Endothelial cell of umbilical vein (primary cell): ENCODE measurements at regions not wholly inside any gene's neighbourhood (a gene's known extent, or its start where the extent isn't known, plus 50 kb on each side); places are given as distances from the start of the nearest gene placed in this dataset.

Experiments
- BruUV-seq: library from RNA; stranded (reverse); fragments of 400-500 nt; replicated peaks from 2 replicates; lab custom pipeline; 2021; lab: Mats Ljungman, UMichigan
- CTCF ChIA-PET: fragments of 300-600, 350-600 bp; sonication (Branson Sonifier 250); formaldehyde crosslinking; loops from one replicate; lab custom pipeline; 2021; ENCODE audit warnings: antibody characterized with exemption, inconsistent platforms; lab: Charles Lee
- POLR2A ChIA-PET: fragments of 300-600, 350-600 bp; sonication (Branson Sonifier 250); formaldehyde crosslinking; loops from one replicate; lab custom pipeline; 2021; ENCODE audit warnings: antibody characterized with exemption, inconsistent platforms; lab: Charles Lee
- DNase-seq: peaks from one replicate; pipeline ENCODE4 v3.0.0-alpha.2; 2011; ENCODE audit warnings: low read depth, low spot score
- FAIRE-seq: peaks from 2 replicates; lab custom pipeline; 2011; peaks lifted over from hg19 to GRCh38; lab: Jason Lieb, UNC
- H2AFZ ChIP-seq: 2 replicates; pipeline ENCODE4 v1.6.0; 2012; ENCODE audit warnings: low read depth, low read length, control low read depth, inconsistent platforms
- H3K27ac ChIP-seq: 2 replicates; pipeline ENCODE4 v1.5.1; 2011; ENCODE audit warnings: low read depth, mild to moderate bottlenecking, control low read depth, low read length, moderate library complexity; ENCODE audit not compliant: insufficient read depth
- H3K27me3 ChIP-seq, 2 experiments: 2 replicates each; pipeline versions ENCODE4 v1.6.0 to v1.6.1; 2011; ENCODE audit warnings: low read length in 2 of 2, mixed read lengths in 1 of 2; ENCODE audit not compliant: control insufficient read depth in 2 of 2, insufficient read depth in 2 of 2
- H3K36me3 ChIP-seq, 2 experiments: 2 replicates in 1 of 2; 3 replicates in 1 of 2; pipeline ENCODE4 v1.5.1; 2011; ENCODE audit warnings: low read length in 2 of 2, mild to moderate bottlenecking in 1 of 2, moderate library complexity in 1 of 2; ENCODE audit not compliant: control insufficient read depth in 2 of 2, insufficient read depth in 2 of 2; ENCODE audit errors: extremely low read depth in 1 of 2
- H3K4me1 ChIP-seq: 3 replicates; pipeline ENCODE4 v1.5.1; 2011; ENCODE audit warnings: mild to moderate bottlenecking, low read length; ENCODE audit not compliant: control insufficient read depth, insufficient read depth; ENCODE audit errors: extremely low read depth
- H3K4me2 ChIP-seq: 2 replicates; pipeline ENCODE4 v1.6.1; 2011; ENCODE audit warnings: low read length, control low read depth, mixed read lengths; ENCODE audit not compliant: insufficient read depth
- H3K4me3 ChIP-seq, 3 experiments: fragments of 200-600 bp in 1 of 3; sonication (generic), shearing (Covaris generic) in 1 of 3; replicated peaks in 1 of 3; 2 replicates each; pipeline ENCODE4 v1.5.1; 2011 to 2016; ENCODE audit warnings: control low read depth in 3 of 3, low read length in 3 of 3, mild to moderate bottlenecking in 2 of 3, inconsistent platforms in 1 of 3, low read depth in 1 of 3, moderate library complexity in 1 of 3; ENCODE audit not compliant: insufficient read depth in 1 of 3
- H3K79me2 ChIP-seq: 2 replicates; pipeline ENCODE4 v1.6.0; 2012; ENCODE audit warnings: low read length, inconsistent platforms; ENCODE audit not compliant: control insufficient read depth, insufficient read depth
- H3K9ac ChIP-seq: replicated peaks from 2 replicates; pipeline ENCODE3; 2011; ENCODE audit warnings: low read length, control low read depth; ENCODE audit not compliant: insufficient read depth; ENCODE audit errors: extremely low read depth
- H3K9me1 ChIP-seq: replicated peaks from 3 replicates; pipeline ENCODE4 v1.6.0; 2011; ENCODE audit warnings: mild to moderate bottlenecking, low read length; ENCODE audit not compliant: control insufficient read depth, insufficient read depth; ENCODE audit errors: extremely low read depth
- H3K9me3 ChIP-seq: replicated peaks from 2 replicates; pipeline ENCODE4 v1.5.1; 2012; ENCODE audit warnings: low read length, inconsistent platforms; ENCODE audit not compliant: control insufficient read depth, insufficient read depth
- H4K20me1 ChIP-seq: replicated peaks from 2 replicates; pipeline ENCODE3; 2011; ENCODE audit warnings: mild to moderate bottlenecking, low read length; ENCODE audit not compliant: control insufficient read depth, insufficient read depth; ENCODE audit errors: extremely low read depth
- EZH2 ChIP-seq: IDR thresholded peaks from 2 replicates; pipeline ENCODE4 v1.6.1; 2012; ENCODE audit warnings: borderline replicate concordance, low read depth, mild to moderate bottlenecking, moderate library complexity, low read length, inconsistent platforms; ENCODE audit not compliant: severe bottlenecking
- FOS ChIP-seq: IDR thresholded peaks from 2 replicates; pipeline ENCODE4 v1.6.1; 2011; ENCODE audit warnings: mild to moderate bottlenecking, low read length, moderate library complexity, borderline replicate concordance; ENCODE audit not compliant: insufficient read depth
- GATA2 ChIP-seq: IDR thresholded peaks from 2 replicates; pipeline ENCODE4 v1.7.0; 2011; ENCODE audit warnings: low read depth, mild to moderate bottlenecking, moderate library complexity, mixed read lengths, low read length; ENCODE audit not compliant: insufficient read length, insufficient read depth
- JUN ChIP-seq: IDR thresholded peaks from 2 replicates; pipeline ENCODE4 v1.6.1; 2011; ENCODE audit warnings: borderline replicate concordance, low read depth; ENCODE audit not compliant: insufficient read length, insufficient read depth
- MYC ChIP-seq: IDR thresholded peaks from one replicate; pipeline ENCODE4 v1.6.1; 2011; ENCODE audit warnings: mild to moderate bottlenecking, low read depth, low read length
- POLR2A ChIP-seq: IDR thresholded peaks from 2 replicates; pipeline ENCODE4 v1.6.1; 2012; ENCODE audit warnings: low read depth, mild to moderate bottlenecking, control low read depth, low read length
- POLR2AphosphoS5 ChIP-seq: IDR thresholded peaks from 2 replicates; pipeline ENCODE4 v1.6.1; 2012; ENCODE audit warnings: low read depth, mild to moderate bottlenecking, control low read depth, low read length, moderate library complexity; ENCODE audit not compliant: insufficient read depth
- dilution Hi-C: fragments of 300-500 bp; cut with MboI; formaldehyde crosslinking; loops from one replicate; pipeline ENCODE4 v1.15.0; 2019; ENCODE audit warnings: low sequenced_read_pairs; ENCODE audit not compliant: extremely low pct_ligation_motif_present
- intact Hi-C: fragments of 100-400 bp; cut with micrococcal nuclease; formaldehyde crosslinking; loops from one replicate; pipeline ENCODE4 v1.10.0; 2022
- TF ChIP-seq, protein P1 (sequence below), 2 donors: IDR thresholded peaks; 1 replicate in 1 of 2; 2 replicates in 1 of 2; pipeline ENCODE4 v1.5.1; 2011; ENCODE audit warnings: low read length in 2 of 2, mild to moderate bottlenecking in 2 of 2, moderate library complexity in 2 of 2, control low read depth in 1 of 2, inconsistent platforms in 1 of 2, low read depth in 1 of 2; ENCODE audit not compliant: insufficient read depth in 1 of 2; ENCODE audit errors: extremely low read depth in 1 of 2
- TF ChIP-seq, protein P2 (sequence below): IDR thresholded peaks from 2 replicates; pipeline ENCODE4 v1.6.1; 2011; ENCODE audit not compliant: insufficient read depth, insufficient read length

DNA sequence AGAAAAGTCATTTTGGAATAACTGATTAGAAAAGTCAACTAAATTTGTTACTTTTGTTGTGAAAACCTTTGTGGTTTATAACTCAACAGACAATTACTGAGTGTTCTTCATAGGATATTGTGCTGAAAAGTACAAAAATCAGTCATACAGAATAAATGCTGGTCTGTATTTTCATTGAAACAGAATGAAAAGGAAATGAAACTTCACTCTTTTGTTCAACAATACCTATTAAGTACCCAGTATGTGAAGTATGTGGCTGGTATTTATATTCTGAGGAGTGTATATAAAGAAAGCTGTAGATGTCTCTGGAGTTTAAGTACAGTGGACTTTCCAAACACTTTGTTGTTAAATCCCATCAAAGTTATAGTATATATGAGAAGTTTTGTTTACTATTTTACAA lies 828.4 kb upstream of the ATXN8OS start:
- Histone ChIP-seq H3K9me3 (no peaks in the 10 kb centered on the region), H3K4me2 (no peak overlapping the region), H3K27me3 (no peaks in the 10 kb centered on the region), H3K4me3 (no peak overlapping the region), H3K9ac (no peak overlapping the region), H3K27ac (no peak overlapping the region), H4K20me1 (no peaks in the 10 kb centered on the region), H3K4me1 (no peaks in the 10 kb centered on the region), H3K79me2 (no peaks in the 10 kb centered on the region), H3K36me3 (no peaks in the 10 kb centered on the region), H3K9me1 (no peaks in the 10 kb centered on the region), H2AFZ (no peak overlapping the region)
- BruUV-seq: no TSS peak
- intact Hi-C loops (no loop called here), dilution Hi-C loops (no loop called here)
- ChIA-PET CTCF (no interaction called here), POLR2A (no interaction called here)
- DNase-seq: no peak
- no peak for FAIRE-seq
- TF ChIP-seq FOS (no peak), MYC (no peak), POLR2A (no peak), GATA2 (no peak), JUN (no peak), POLR2AphosphoS5 (no peak), EZH2 (no peak)
- TF ChIP-seq, protein P1, sequence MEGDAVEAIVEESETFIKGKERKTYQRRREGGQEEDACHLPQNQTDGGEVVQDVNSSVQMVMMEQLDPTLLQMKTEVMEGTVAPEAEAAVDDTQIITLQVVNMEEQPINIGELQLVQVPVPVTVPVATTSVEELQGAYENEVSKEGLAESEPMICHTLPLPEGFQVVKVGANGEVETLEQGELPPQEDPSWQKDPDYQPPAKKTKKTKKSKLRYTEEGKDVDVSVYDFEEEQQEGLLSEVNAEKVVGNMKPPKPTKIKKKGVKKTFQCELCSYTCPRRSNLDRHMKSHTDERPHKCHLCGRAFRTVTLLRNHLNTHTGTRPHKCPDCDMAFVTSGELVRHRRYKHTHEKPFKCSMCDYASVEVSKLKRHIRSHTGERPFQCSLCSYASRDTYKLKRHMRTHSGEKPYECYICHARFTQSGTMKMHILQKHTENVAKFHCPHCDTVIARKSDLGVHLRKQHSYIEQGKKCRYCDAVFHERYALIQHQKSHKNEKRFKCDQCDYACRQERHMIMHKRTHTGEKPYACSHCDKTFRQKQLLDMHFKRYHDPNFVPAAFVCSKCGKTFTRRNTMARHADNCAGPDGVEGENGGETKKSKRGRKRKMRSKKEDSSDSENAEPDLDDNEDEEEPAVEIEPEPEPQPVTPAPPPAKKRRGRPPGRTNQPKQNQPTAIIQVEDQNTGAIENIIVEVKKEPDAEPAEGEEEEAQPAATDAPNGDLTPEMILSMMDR (IDR thresholded peaks at IDR 0.05; ENCODE audit: extremely low read depth in 1 of 2, insufficient read depth in 1 of 2, low read depth in 1 of 2, low read length in 2 of 2): no peak
- TF ChIP-seq, protein P2, sequence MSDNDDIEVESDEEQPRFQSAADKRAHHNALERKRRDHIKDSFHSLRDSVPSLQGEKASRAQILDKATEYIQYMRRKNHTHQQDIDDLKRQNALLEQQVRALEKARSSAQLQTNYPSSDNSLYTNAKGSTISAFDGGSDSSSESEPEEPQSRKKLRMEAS: no peak
